H9 (cell line): ENCODE measurements at regions not wholly inside any gene's neighbourhood (a gene's known extent, or its start where the extent isn't known, plus 50 kb on each side); places are given as distances from the start of the nearest gene placed in this dataset.

ENCODE experiments used
- DNase-seq: peaks from one replicate; pipeline ENCODE4 v3.0.0-alpha.2; 2017
- H2AFZ ChIP-seq: one replicate; pipeline ENCODE4 v1.6.1; 2013; ENCODE audit warnings: mild to moderate bottlenecking, low read length, control low read depth, moderate library complexity
- H2AK5ac ChIP-seq: 2 replicates; pipeline ENCODE4 v1.6.1; 2013; ENCODE audit warnings: low read length, control low read depth, mixed read lengths; ENCODE audit not compliant: insufficient read length
- H2BK120ac ChIP-seq: one replicate; pipeline ENCODE4 v1.6.1; 2013; ENCODE audit warnings: low read depth, mild to moderate bottlenecking, low read length, control low read depth, inconsistent platforms; ENCODE audit not compliant: poor library complexity, severe bottlenecking
- H2BK12ac ChIP-seq: 2 replicates; pipeline ENCODE4 v1.6.1; 2013; ENCODE audit warnings: low read length, control low read depth, mixed read lengths, low read depth; ENCODE audit not compliant: insufficient read length
- H2BK15ac ChIP-seq: 2 replicates; pipeline ENCODE4 v1.6.1; 2013; ENCODE audit warnings: low read depth, low read length, control low read depth
- H2BK20ac ChIP-seq: one replicate; pipeline ENCODE4 v1.6.1; 2013; ENCODE audit warnings: low read depth, mild to moderate bottlenecking, low read length, control low read depth, inconsistent platforms; ENCODE audit not compliant: poor library complexity, severe bottlenecking
- H2BK5ac ChIP-seq: 2 replicates; pipeline ENCODE4 v1.6.1; 2013; ENCODE audit warnings: low read length, control low read depth, mixed read lengths; ENCODE audit not compliant: insufficient read length
- H3K14ac ChIP-seq: 2 replicates; pipeline ENCODE4 v1.6.1; 2013; ENCODE audit warnings: low read length, control low read depth; ENCODE audit not compliant: insufficient read depth
- H3K18ac ChIP-seq: 2 replicates; pipeline ENCODE4 v1.6.1; 2013; ENCODE audit warnings: low read depth, mild to moderate bottlenecking, mixed read lengths, low read length, control low read depth; ENCODE audit not compliant: insufficient read length
- H3K23ac ChIP-seq: 2 replicates; pipeline ENCODE4 v1.6.1; 2013; ENCODE audit warnings: low read length, control low read depth, mixed read lengths, low read depth; ENCODE audit not compliant: insufficient read length
- H3K23me2 ChIP-seq: 2 replicates; pipeline ENCODE4 v1.6.1; 2013; ENCODE audit warnings: low read depth, mild to moderate bottlenecking, mixed read lengths, low read length, control low read depth; ENCODE audit not compliant: insufficient read length, poor library complexity, severe bottlenecking
- H3K27ac ChIP-seq: 2 replicates; pipeline ENCODE4 v1.5.1; 2013; ENCODE audit warnings: low read length, control low read depth, mixed read lengths, low read depth; ENCODE audit not compliant: insufficient read length
- H3K27me3 ChIP-seq: 2 replicates; pipeline ENCODE4 v1.6.1; 2013; ENCODE audit warnings: low read length, control low read depth, inconsistent platforms; ENCODE audit not compliant: insufficient read depth
- H3K4ac ChIP-seq: 2 replicates; pipeline ENCODE4 v1.6.1; 2013; ENCODE audit warnings: low read depth, mild to moderate bottlenecking, control low read depth, inconsistent platforms, low read length, moderate library complexity
- H3K4me1 ChIP-seq: 2 replicates; pipeline ENCODE4 v1.6.1; 2013; ENCODE audit warnings: low read length, control low read depth, inconsistent platforms; ENCODE audit not compliant: insufficient read depth
- H3K4me2 ChIP-seq: 2 replicates; pipeline ENCODE4 v1.6.1; 2013; ENCODE audit warnings: low read length, control low read depth, mixed read lengths; ENCODE audit not compliant: insufficient read length, insufficient read depth
- H3K56ac ChIP-seq: 2 replicates; pipeline ENCODE4 v1.6.1; 2013; ENCODE audit warnings: low read depth, mild to moderate bottlenecking, mixed read lengths, low read length, control low read depth; ENCODE audit not compliant: insufficient read length
- H3K79me1 ChIP-seq: 2 replicates; pipeline ENCODE4 v1.6.1; 2013; ENCODE audit warnings: low read depth, mild to moderate bottlenecking, moderate library complexity, low read length, control low read depth, inconsistent platforms; ENCODE audit not compliant: insufficient read depth, poor library complexity, severe bottlenecking
- H3K79me2 ChIP-seq: 2 replicates; pipeline ENCODE4 v1.6.1; 2013; ENCODE audit warnings: low read length, control low read depth, inconsistent platforms; ENCODE audit not compliant: insufficient read depth
- H3K9ac ChIP-seq: 2 replicates; pipeline ENCODE4 v1.6.1; 2013; ENCODE audit warnings: low read length, control low read depth, mixed read lengths; ENCODE audit not compliant: insufficient read length; ENCODE audit errors: extremely low read depth
- H3K9me3 ChIP-seq: one replicate; pipeline ENCODE4 v1.6.1; 2013; ENCODE audit warnings: low read depth, low read length, inconsistent platforms; ENCODE audit not compliant: control insufficient read depth
- H3T11ph ChIP-seq: one replicate; pipeline ENCODE4 v1.6.1; 2013; ENCODE audit warnings: mild to moderate bottlenecking, low read length, control low read depth, inconsistent platforms
- H4K20me1 ChIP-seq: one replicate; pipeline ENCODE4 v1.6.1; 2013; ENCODE audit not compliant: control insufficient read depth, insufficient read length, insufficient read depth
- H4K5ac ChIP-seq: 2 replicates; pipeline ENCODE4 v1.6.1; 2013; ENCODE audit warnings: low read depth, mild to moderate bottlenecking, mixed read lengths, low read length, control low read depth; ENCODE audit not compliant: insufficient read length
- H4K8ac ChIP-seq: replicated peaks from 2 replicates; pipeline ENCODE4 v1.6.1; 2013; ENCODE audit warnings: low read length, control low read depth, mixed read lengths, low read depth; ENCODE audit not compliant: insufficient read length
- H4K91ac ChIP-seq: 2 replicates; pipeline ENCODE4 v1.6.1; 2013; ENCODE audit warnings: low read depth, mild to moderate bottlenecking, moderate library complexity, mixed read lengths, low read length, control low read depth; ENCODE audit not compliant: insufficient read length
- H3K27ac Mint-ChIP-seq, 3 experiments: 2 replicates in 2 of 3; 3 replicates in 1 of 3; pipeline ENCODE4 v1.8.0; 2020 to 2021; ENCODE audit warnings: mixed read lengths in 3 of 3, mild to moderate bottlenecking in 1 of 3, moderate library complexity in 1 of 3
- H3K27me3 Mint-ChIP-seq: 2 replicates; pipeline ENCODE4 v1.8.0; 2021; ENCODE audit warnings: low read depth, mild to moderate bottlenecking, moderate library complexity, mixed read lengths
- H3K36me3 Mint-ChIP-seq, 3 experiments: 2 replicates in 2 of 3; 3 replicates in 1 of 3; pipeline ENCODE4 v1.8.0; 2020 to 2021; ENCODE audit warnings: low read depth in 3 of 3, mixed read lengths in 3 of 3; ENCODE audit not compliant: insufficient read depth in 1 of 3
- H3K4me1 Mint-ChIP-seq, 2 experiments: 2 replicates each; pipeline ENCODE4 v1.8.0; 2020; ENCODE audit warnings: mixed read lengths in 2 of 2
- H3K4me3 Mint-ChIP-seq, 2 experiments: 2 replicates in 1 of 2; 3 replicates in 1 of 2; pipeline ENCODE4 v1.8.0; 2020 to 2021; ENCODE audit warnings: mild to moderate bottlenecking in 2 of 2, mixed read lengths in 2 of 2, moderate library complexity in 1 of 2
- H3K9me3 Mint-ChIP-seq, 2 experiments: 2 replicates in 1 of 2; 3 replicates in 1 of 2; pipeline ENCODE4 v1.8.0; 2020; ENCODE audit warnings: mild to moderate bottlenecking in 2 of 2, mixed read lengths in 2 of 2, moderate library complexity in 1 of 2
- WGBS: extraction: QIAGEN DNeasy Blood & Tissue Kit; methylation state at CpG from one replicate; pipeline ENCODE4 v1.1.7; 2013; ENCODE audit warnings: missing lambda C conversion rate, low lambda C conversion rate, mixed read lengths; ENCODE audit not compliant: insufficient read length; ENCODE audit errors: extremely low coverage; 5-methylcytosine and 5-hydroxymethylcytosine counted together
- TF ChIP-seq, protein P1 (sequence below): fragments of 200-600 bp; sonication (generic); conservative IDR thresholded peaks from 3 replicates; pipeline ENCODE4 v1.8.0; 2021; ENCODE audit warnings: antibody characterized with exemption, mild to moderate bottlenecking

DNA sequence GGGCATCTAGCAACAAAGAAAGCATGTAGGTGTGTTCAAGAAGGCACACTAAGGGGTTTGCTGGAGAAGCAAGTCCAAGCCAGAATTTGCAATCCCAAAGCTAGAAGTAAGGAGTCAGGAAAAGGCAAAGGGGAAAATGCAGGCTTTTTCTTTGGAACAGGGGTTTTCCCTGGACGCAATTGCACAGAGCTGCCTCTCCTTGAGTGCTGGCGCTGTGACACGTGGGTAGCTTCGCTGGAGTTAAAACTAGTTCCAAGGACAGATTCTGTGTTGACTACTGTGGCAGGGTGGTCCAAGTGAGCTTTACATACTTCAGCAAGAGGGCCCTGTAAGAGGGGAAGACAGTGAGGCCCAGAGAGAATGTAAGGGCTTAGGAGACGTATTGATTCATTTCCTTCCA lies 277.1 kb downstream of the ADGRA3 start:
- Histone ChIP-seq H2BK20ac (no peak overlapping the region), H2BK120ac (no peak overlapping the region), H4K5ac (no peak overlapping the region), H2AK5ac (no peak overlapping the region), H3K79me1 (no peaks in the 10 kb centered on the region), H3K23me2 (no peaks in the 10 kb centered on the region), H3K23ac (no peak overlapping the region), H4K91ac (no peak overlapping the region), H2AFZ (no peak overlapping the region), H3K14ac (no peak overlapping the region), H3K4me2 (no peak overlapping the region), H3K9me3 (no peaks in the 10 kb centered on the region), H3K4me1 (no peaks in the 10 kb centered on the region), H3K79me2 (no peaks in the 10 kb centered on the region), H2BK12ac (no peak overlapping the region), H2BK5ac (no peak overlapping the region), H2BK15ac (no peak overlapping the region), H3T11ph (no peak overlapping the region), H4K20me1 (no peaks in the 10 kb centered on the region), H3K27ac (no peak overlapping the region), H3K27me3 (no peaks in the 10 kb centered on the region), H3K9ac (no peak overlapping the region), H3K18ac (no peak overlapping the region), H3K56ac (no peak overlapping the region), H3K4ac (no peak overlapping the region), H4K8ac (no peak overlapping the region)
- TF ChIP-seq, protein P1, sequence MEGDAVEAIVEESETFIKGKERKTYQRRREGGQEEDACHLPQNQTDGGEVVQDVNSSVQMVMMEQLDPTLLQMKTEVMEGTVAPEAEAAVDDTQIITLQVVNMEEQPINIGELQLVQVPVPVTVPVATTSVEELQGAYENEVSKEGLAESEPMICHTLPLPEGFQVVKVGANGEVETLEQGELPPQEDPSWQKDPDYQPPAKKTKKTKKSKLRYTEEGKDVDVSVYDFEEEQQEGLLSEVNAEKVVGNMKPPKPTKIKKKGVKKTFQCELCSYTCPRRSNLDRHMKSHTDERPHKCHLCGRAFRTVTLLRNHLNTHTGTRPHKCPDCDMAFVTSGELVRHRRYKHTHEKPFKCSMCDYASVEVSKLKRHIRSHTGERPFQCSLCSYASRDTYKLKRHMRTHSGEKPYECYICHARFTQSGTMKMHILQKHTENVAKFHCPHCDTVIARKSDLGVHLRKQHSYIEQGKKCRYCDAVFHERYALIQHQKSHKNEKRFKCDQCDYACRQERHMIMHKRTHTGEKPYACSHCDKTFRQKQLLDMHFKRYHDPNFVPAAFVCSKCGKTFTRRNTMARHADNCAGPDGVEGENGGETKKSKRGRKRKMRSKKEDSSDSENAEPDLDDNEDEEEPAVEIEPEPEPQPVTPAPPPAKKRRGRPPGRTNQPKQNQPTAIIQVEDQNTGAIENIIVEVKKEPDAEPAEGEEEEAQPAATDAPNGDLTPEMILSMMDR, result peak; percentile 62
- DNase-seq, result peak; percentile 48
- no CpG with 5 or more reads among the region's 5 CpGs for WGBS
- Mint-ChIP-seq H3K27ac (no peak overlapping the region), H3K4me1 (peaks cover 19 to 27% of the 10 kb centered on the region in 2 experiments), H3K4me3 (no peak overlapping the region), H3K36me3 (no peaks in the 10 kb centered on the region), H3K9me3 (no peaks in the 10 kb centered on the region), H3K27me3 (no peaks in the 10 kb centered on the region; the same call in 1 of the 2 replicates)
